Calu3 (cell line): ENCODE measurements at regions not wholly inside any gene's neighbourhood (a gene's known extent, or its start where the extent isn't known, plus 50 kb on each side); places are given as distances from the start of the nearest gene placed in this dataset.

Experiments used
- BruUV-seq: library from RNA; stranded (reverse); fragments of 400-500 nt; replicated peaks from 2 replicates; lab custom pipeline; 2021; lab: Mats Ljungman, UMichigan
- CTCF ChIA-PET: fragments of 300-600 bp; sonication (Branson Sonifier 250); formaldehyde crosslinking; loops from one replicate; lab custom pipeline; 2022; ENCODE audit warnings: antibody characterized with exemption; lab: Charles Lee
- DNase-seq: peaks from one replicate; pipeline ENCODE4 v3.0.0; 2022
- H3K27ac Mint-ChIP-seq: one replicate; pipeline ENCODE4 v1.8.0; 2022; ENCODE audit warnings: mixed read lengths; ENCODE audit not compliant: unreplicated experiment
- H3K27me3 Mint-ChIP-seq: one replicate; pipeline ENCODE4 v1.8.0; 2022; ENCODE audit warnings: mixed read lengths; ENCODE audit not compliant: unreplicated experiment
- H3K36me3 Mint-ChIP-seq: one replicate; pipeline ENCODE4 v1.8.0; 2022; ENCODE audit warnings: mild to moderate bottlenecking, moderate library complexity, mixed read lengths; ENCODE audit not compliant: insufficient read depth, unreplicated experiment
- H3K4me1 Mint-ChIP-seq: one replicate; pipeline ENCODE4 v1.8.0; 2022; ENCODE audit warnings: mild to moderate bottlenecking, low read depth, mixed read lengths; ENCODE audit not compliant: unreplicated experiment
- H3K4me3 Mint-ChIP-seq: one replicate; pipeline ENCODE4 v1.8.0; 2022; ENCODE audit warnings: mild to moderate bottlenecking, low read depth, moderate library complexity, mixed read lengths; ENCODE audit not compliant: unreplicated experiment
- H3K9me3 Mint-ChIP-seq: one replicate; pipeline ENCODE4 v1.8.0; 2022; ENCODE audit warnings: low read depth, mixed read lengths; ENCODE audit not compliant: unreplicated experiment
- CTCF ChIP-seq: fragments of 200-600 bp; IDR thresholded peaks from one replicate; pipeline ENCODE4 v1.8.0; 2022; ENCODE audit warnings: antibody characterized with exemption; ENCODE audit not compliant: unreplicated experiment
- intact Hi-C: fragments of 100-400 bp; cut with micrococcal nuclease; formaldehyde crosslinking; loops from one replicate; pipeline ENCODE4 v1.10.0; 2022; ENCODE audit not compliant: unreplicated experiment

GRCh38 chr16:87063543-87063942, 253.6 kb downstream of the C16orf95 start:
- Mint-ChIP-seq H3K4me3 (no peak overlapping the region), H3K36me3 (no peaks in the 10 kb centered on the region), H3K9me3 (no peaks in the 10 kb centered on the region), H3K4me1 (no peaks in the 10 kb centered on the region), H3K27me3 (peaks cover 81% of the 10 kb centered on the region), H3K27ac (no peak overlapping the region)
- CTCF ChIA-PET = interaction anchor here (0.7 to 1.8 kb wide), 5 partner anchors 11 to 499 kb away, joined by 3 to 22 read pairs (median 3); no protein-coding TSS in a partner anchor
- BruUV-seq = no TSS peak
- intact Hi-C loops = loop anchor here (10.0 kb wide), 2 partner anchors 179 to 249 kb away; no protein-coding TSS in a partner anchor
- DNase-seq = no peak
- TF ChIP-seq CTCF = no peak

- peaks cover 81% of the 10 kb centered on the region for H3K27me3 Mint-ChIP-seq
- H3K36me3 Mint-ChIP-seq = no peaks in the 10 kb centered on the region
- no peak for DNase-seq
- H3K27ac Mint-ChIP-seq = no peak overlapping the region
- no peaks in the 10 kb centered on the region for H3K4me1 Mint-ChIP-seq
- BruUV-seq = no TSS peak
- CTCF ChIA-PET = no interaction called here
- H3K9me3 Mint-ChIP-seq = no peaks in the 10 kb centered on the region
- no peak for TF ChIP-seq CTCF
- no peak overlapping the region for H3K4me3 Mint-ChIP-seq
- intact Hi-C loops = loop anchor here (10.0 kb wide), 2 partner anchors 180 to 250 kb away; no protein-coding TSS in a partner anchor
These were observed 252.3 kb downstream of the C16orf95 start for GRCh38 chr16:87064731-87065445.

GRCh38 chr16:87065446-87066132, 251.6 kb downstream of the C16orf95 start:
- no peaks in the 10 kb centered on the region for H3K36me3 Mint-ChIP-seq
- no peaks in the 10 kb centered on the region for H3K9me3 Mint-ChIP-seq
- no peak overlapping the region for H3K4me3 Mint-ChIP-seq
- no TSS peak for BruUV-seq
- CTCF ChIA-PET = interaction anchor here (0.9 kb wide), 1 partner anchor 32 kb away, joined by 4 read pairs; no protein-coding TSS in a partner anchor
- intact Hi-C loops = loop anchor here (10.0 kb wide), 2 partner anchors 181 to 251 kb away; no protein-coding TSS in a partner anchor
- peaks cover 81% of the 10 kb centered on the region for H3K27me3 Mint-ChIP-seq
- no peaks in the 10 kb centered on the region for H3K4me1 Mint-ChIP-seq
- no peak for TF ChIP-seq CTCF
- no peak overlapping the region for H3K27ac Mint-ChIP-seq
- no peak for DNase-seq

- H3K4me1 Mint-ChIP-seq = no peaks in the 10 kb centered on the region
- no peak for TF ChIP-seq CTCF
- CTCF ChIA-PET = interaction anchor here (0.6 to 0.9 kb wide), 2 partner anchors 31 to 476 kb away, joined by 3 to 4 read pairs; no protein-coding TSS in a partner anchor
- no peaks in the 10 kb centered on the region for H3K36me3 Mint-ChIP-seq
- intact Hi-C loops = loop anchor here (10.0 kb wide), 2 partner anchors 182 to 252 kb away; no protein-coding TSS in a partner anchor
- H3K4me3 Mint-ChIP-seq = no peak overlapping the region
- no peaks in the 10 kb centered on the region for H3K9me3 Mint-ChIP-seq
- H3K27ac Mint-ChIP-seq = no peak overlapping the region
- BruUV-seq = no TSS peak
- DNase-seq = no peak
- peaks cover 81% of the 10 kb centered on the region for H3K27me3 Mint-ChIP-seq
These were observed 250.8 kb downstream of the C16orf95 start for GRCh38 chr16:87066133-87067002.
